GM19240 (cell line): ENCODE measurements at regions not wholly inside any gene's neighbourhood (a gene's known extent, or its start where the extent isn't known, plus 50 kb on each side); places are given as distances from the start of the nearest gene placed in this dataset.
"Not testable (repeated sequence)": the region's sequence is repeated elsewhere in the genome, so short reads cannot be mapped to it uniquely, and the experiment has no call there.

ENCODE experiments used
- DNase-seq: peaks from one replicate; pipeline ENCODE4 v3.0.0; 2011; ENCODE audit warnings: low spot score; ENCODE audit not compliant: insufficient read length

DNA sequence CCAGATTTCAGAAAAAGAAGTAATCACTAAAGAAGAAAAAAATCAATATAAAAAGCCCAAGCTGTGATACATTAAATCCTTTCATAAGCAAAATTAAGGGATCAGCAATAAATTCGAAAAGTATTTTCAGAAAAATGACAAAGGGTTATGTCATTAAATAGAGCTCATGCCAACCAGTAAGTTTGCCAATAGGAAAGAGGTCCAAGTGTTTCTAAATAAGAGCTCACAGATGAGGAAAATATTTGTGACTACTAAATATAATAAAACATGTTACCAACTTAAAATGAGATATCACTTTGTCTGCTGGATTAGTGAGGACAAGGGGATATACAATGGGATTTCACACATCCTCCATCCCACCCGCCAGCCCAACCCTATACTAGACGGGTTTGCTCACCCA is 140.3 kb upstream of the EYA4 start:
- no peak for DNase-seq

DNA sequence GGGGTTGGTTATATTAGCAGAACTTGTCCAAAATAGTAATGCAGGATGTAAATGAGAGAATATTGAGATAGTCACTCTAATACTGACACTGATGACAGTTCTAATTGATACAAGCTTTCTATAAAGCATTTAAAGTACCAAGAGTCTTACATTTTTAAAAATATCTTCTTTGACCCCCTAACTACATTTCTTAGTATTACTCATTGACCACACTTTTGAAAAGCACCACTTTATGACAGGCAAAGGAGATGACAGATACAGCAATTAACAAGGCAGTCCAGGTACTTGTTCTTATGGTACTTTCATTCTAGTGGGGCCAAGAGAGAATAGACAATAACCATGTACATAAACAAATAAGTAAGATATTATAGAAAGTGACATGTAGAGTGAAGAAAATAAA is 139.4 kb upstream of the EYA4 start:
- DNase-seq, result no peak

DNA sequence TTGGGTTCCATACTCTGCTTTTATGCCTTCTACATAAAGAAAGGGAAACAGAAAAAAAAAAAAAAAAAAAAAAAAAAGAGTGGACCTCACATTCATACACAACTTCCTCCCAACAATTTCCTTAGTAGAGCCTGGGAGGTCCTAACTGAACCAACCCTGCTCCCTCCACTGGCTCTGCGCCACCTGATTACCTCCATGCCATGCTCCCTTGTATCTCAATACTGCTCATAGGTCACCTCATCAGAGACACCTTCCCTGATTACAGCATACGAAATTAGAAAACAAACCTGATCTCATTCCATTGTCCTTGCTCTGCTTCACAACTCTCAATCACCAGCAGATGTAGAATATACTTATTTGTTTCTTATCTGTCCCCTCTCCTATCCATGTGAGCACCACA is 134.2 kb upstream of the EYA4 start:
- DNase-seq, result no peak

DNA sequence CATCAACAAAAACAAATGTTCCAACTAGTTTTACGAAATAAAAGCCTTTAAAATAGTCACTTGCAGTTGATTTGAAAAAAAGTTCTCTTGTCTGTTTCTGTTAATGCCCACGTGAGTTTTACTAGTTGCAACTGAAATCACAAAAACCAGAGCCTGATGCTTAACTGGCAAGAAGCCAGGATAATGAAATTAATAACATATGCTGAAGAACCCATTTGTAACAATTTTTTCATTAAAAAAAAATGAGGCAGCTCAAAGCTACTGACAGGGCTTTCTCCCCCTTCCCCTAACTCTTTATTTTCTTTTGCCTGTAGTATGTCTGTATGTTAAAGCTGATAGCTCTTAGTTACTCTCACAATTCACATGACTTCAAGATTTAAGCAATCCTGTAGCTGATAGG is 132.7 kb upstream of the EYA4 start:
- DNase-seq, result no peak

DNA sequence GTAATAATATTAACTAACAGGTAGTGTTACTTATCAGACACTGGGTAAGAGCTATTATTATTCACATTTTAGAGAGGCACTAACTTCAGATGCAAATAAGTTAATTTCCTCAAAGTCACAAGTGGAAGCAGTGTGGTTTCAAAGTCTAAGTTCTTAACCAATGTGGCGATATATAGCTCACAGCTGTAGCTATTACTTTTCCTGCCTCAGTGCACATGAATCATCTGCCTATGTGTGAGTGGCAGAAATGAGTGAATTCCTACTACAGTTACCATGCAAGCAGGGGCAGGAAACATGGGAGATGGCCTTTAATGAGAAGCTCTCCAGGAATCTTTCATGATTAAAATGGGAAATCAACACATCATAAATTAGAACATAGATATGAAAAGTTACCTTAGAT is 126.2 kb upstream of the EYA4 start:
- no peak for DNase-seq

DNA sequence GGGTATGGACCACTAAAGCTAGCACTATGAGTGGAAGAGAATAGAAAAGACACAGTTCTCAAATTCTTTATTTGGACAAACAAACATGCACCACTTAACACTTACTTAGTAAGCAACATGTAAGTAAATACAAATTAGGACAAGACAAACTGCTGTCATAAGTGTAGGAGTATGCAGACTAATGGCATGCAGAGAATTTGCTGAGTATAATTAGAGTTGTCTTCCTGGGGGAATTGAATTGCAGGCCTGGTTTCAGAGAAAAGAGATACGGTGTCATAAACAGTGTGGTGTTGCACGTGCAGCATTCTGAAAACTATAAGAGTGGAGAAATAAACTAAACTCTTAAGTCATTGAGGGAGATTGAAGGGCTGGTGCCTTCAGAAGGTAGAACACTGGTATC is 125.2 kb upstream of the EYA4 start:
- DNase-seq, result no peak

DNA sequence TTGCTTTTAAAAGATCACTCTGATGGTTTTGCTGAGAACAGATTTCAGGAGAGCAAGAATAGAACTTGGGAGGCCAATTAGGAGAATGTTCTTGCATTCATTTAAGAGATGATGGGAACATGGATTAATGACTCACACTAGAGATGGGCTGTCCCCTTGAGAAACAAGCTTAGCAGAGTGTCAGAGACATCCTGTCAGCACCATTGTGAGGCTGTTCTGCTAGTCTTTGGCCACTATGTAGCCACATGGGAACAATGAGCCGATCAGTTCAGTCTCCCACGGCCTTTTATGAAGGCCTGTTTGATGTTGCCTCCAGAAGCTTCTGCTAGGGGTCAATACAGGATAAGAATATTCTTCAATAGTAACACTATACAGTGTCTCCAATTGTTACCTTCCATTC is 113.0 kb upstream of the EYA4 start:
- DNase-seq, result no peak

DNA sequence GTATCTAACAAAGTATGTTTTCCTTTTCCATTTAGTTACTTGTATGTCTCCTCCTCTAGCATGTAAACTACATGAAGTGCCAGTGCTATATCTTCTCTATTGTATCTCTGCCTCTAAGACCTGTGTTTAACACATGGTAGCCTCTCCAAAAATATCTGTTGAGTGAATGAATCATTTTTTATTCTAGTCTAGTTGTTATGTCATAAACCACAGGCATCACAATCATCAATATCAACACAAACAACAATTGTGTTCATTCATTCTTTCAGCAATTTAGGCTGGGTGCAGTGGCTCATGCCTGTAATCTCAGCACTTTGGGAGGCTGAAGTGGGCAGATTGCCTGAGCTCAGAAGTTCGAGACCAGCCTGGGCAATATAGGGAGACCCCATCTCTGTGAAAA is 111.6 kb upstream of the EYA4 start:
- DNase-seq, result no peak

DNA sequence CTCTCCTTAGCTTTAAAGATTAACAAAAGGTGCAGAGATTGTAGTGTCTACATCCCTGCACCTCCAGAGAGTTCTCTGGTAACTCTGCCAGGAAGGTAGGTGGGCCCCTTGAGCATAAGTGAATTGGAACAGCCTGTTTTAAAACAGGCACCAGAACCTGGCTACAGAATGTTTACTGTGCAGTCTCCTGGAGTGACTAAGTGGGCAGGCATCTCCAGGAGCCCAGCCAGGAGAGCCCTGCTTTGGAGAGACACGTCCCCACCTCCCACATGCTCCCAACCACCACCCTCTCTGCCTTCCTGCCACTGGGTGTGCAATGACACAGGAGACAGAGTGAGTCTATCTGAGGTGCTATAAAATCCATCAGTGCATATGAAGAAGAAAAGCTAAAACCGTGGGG is 110.3 kb upstream of the EYA4 start:
- DNase-seq, result no peak

DNA sequence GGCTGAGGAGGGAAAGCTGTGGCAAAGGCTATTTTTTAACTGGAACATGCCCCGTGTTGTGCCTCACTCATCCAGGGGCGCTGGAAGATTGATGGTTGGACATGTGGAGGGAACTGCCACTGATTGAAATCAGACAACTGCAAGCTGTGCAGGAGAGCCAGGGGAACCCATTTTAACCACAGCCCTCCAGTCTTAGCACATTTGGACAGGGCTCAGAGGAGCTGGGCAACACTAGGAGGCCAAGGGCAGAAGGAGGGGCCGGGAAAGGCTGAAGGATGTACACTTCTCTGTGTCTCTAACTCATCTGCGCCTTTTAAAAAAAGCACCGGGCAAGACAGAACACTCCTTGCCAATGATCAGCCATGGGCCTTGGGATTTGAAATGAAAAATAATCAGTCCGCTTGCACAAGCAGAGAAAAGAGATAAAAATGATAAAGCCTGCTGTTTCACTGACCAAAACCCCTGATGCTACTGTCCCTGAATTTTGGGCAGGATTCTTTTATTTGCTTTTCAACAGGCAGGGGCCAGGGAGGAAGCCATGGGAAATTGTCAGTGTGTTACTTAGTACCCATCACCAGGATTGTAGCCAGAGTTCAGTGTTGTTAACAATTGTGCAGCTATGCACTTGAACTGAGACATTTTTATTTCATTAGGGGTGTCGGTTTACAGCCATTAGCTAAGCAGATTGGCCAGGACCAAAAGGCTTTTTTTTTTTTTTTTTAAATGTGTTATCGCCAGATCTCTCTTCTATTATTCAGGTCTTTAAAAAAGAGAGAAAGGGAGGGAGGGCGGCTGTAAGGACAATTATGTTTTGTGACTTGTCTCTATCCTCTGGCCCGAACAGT is 109.3 kb upstream of the EYA4 start:
- no peak for DNase-seq

DNA sequence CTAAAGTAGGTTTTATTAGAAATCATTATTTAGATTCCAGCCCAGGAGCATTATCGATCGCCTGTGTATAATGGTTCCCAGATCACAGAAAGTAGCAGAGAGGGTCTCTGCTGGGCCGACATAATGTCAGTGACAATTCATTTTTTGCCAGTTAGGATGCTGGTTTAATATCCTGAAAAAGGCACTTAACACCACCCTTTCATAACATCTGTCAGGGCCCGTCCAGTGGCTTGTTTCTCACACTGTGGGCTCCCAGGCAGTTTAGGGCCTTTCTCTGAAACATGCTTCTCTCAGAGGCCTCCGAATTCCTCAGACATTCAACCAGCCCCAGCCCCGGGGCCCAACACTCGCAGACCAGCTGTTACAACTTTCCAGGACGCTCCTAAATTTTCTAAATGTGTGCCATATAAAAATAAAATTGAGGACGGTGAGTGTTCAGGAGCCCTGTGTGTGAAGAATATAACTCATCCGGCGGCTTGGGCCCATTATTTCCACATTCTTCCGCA is 108.6 kb upstream of the EYA4 start:
- no peak for DNase-seq

DNA sequence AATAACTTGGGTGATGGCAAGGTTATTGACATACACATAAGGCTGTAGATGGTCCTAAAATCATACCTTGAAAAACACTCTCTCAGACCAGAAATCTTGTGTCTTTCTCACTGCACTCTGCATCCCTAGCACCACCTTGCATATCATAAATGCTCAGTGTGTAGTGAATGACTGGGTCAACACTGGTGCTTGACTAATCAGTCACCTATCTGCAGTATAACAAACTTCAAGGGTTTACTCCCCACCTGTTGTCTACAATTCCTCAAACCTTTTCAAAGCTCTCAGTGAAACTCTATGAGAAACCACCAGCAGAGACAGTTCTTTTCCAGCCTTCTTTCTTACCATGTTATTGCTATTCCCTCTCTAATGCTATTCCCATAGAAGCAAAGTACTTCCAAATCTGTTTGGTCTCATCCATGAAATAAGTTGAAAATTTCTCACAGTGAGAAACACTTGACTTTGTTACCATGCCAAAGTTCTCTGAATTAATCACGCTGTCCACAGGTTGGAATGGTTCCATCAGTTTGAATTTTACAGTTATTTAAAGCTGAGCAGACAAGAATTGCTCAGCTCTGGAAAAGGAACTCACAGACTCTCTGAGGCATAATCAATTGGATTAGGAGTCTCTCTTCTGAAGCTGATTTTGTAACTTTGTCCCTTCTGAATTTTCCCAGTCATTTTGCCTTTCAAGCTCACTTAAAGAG is 104.8 kb upstream of the EYA4 start:
- no peak for DNase-seq

DNA sequence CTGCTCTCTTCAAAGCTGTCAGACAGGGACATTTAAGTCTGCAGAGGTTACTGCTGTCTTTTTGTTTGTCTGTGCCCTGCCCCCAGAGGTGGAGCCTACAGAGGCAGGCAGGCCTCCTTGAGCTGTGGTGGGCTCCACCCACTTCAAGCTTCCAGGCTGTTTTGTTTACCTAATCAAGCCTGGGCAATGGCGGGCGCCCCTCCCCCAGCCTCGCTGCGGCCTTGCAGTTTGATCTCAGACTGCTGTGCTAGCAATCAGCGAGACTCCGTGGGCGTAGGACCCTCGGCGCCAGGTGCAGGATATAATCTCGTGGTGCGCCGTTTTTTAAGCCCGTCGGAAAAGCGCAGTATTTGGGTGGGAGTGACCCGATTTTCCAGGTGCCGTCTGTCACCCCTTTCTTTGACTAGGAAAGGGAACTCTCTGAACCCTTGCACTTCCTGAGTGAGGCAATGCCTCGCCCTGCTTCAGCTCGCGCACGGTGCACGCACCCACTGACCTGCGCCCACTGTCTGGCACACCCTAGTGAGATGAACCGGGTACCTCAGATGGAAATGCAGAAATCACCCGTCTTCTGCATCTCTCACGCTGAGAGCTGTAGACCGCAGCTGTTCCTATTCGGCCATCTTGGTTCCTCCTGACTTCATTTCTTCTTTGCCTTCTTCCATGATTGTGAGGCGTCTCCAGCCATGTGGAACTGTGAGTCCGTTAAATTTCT is 93.5 kb upstream of the EYA4 start:
- DNase-seq, result not testable (repeated sequence)

DNA sequence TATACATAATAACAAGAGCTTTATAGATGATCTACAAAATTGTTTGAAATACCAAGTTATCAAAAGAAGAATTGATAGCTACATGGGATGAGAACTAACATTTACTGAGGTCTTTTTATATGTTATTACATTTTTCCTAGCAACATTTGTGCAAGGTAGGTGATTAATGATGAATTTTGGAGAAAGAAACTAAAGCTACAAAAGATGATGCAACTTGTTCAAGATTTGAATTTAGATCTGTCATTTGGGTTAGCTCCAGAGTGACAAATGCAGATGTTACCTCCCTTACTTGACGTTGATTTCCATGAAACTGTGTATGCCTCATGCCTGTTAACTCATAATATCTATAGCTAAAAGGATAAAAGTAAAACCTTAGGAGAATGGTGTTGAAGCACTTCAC is 84.5 kb upstream of the EYA4 start:
- DNase-seq, result no peak

DNA sequence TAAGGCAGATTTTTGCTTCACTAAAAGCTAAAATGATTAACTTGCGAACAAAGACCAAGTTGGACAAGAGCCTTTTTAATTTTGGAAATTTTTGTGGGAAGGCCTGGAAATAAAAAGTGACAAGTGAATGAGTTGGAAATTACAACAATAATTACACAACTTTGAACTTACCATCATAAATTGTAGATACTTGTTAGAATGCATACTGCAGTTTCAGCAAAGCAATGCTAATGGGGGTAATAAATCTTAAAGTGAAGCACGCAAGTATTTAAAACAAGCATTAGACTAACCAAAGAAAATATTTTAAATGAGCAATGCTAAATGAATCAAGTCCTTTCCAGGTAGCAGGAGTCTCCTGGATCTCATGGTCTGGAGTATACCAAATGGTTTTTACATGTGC is 83.2 kb upstream of the EYA4 start:
- DNase-seq, result no peak

DNA sequence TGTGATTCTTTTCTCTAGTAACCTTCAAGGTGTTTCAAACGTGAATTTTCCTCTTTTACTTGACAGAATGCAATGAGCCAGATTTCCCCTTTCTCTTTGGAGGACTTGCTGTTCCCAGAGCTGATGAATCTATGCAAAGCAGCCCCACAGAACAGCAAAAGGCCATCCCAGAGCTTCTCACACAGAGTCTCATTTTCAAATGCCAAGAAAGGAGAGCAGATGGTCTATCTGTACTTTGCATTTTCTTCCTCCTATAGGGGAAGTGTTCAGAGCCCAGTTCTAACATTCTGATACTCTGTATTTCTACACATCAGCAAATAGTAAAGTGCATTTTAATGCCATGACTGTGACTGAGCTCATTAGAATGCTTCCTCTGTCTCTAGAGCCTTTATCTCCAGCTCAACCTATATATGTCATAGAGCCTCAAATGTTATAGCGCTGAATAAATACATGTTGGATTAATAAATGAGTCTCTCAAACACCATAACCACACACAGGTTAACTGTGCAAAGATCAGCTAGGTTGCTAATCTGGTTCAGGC is 81.8 kb upstream of the EYA4 start:
- DNase-seq, result no peak

DNA sequence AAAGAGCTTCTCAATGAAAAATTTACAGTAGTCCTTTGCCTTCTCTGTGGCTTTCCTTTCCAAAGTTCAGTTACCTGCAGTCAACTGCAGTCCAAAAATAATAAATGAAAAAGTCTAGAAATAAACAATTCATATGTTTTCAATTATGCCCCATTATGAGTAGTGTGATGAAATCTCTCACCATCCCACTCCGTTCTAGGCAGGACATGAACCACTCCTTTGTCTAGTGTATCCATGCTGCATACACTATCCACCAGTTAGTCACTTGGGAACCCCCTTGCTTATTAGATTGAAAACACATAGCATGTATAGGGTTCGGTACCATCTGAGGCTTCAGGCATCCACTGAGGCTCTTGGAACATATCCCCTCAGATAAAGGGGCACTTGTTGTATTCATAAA is 80.6 kb upstream of the EYA4 start:
- DNase-seq, result no peak

DNA sequence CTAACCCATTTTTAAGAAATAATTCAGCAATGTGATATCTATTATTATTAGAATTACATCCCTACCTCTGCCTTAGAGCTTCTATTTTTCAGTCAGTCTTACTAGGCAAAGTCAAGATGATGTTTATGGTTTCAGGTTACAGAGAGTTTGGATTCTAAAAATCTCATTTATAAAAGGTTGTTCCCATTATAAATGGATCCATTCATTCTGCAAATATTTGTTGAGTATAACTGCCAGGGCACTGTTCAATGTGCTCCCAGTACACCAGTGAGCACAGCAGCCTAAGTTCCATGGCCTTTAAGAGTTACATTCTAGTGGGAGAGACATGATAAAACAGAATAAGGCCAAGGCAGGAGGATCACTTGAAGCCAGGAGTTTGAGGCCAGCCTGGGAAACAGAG is 75.9 kb upstream of the EYA4 start:
- DNase-seq, result no peak

DNA sequence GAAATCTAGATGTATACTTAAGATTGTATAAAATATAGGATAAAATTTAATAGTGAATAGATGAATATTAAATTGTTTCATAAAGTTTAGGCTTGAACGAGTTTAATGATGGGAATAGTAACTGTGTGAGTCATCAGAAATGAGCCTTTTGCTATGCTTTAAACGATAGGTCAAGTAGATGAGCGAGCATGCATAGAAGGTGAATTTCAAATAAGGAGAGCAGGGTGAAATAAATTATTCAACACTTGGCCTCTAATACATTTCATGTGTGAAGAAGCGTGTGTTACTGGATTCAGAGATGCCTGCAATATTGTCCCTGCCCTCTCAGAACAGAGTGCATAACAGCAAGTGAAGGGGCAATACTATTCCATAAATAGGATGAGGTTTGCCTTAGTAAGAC is 74.4 kb upstream of the EYA4 start:
- no peak for DNase-seq

DNA sequence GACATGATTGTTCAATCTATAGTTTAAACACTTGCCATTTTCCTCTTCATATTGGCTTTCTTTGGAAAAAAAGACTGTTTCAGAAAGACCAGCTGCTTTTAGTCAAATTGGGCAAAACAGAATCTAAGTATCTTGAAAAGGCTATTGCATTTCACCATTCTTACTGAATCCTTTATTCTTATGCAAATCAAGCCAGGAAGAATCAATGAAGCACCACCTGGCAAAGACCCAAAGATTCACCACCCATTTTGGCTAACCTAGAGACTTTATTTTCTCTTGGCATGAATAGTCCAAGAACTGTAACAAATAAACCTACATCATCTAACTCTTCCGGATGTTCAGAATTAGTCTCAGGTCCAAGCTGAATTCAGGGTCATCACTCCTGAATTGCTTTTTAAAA is 71.3 kb upstream of the EYA4 start:
- DNase-seq, result no peak

DNA sequence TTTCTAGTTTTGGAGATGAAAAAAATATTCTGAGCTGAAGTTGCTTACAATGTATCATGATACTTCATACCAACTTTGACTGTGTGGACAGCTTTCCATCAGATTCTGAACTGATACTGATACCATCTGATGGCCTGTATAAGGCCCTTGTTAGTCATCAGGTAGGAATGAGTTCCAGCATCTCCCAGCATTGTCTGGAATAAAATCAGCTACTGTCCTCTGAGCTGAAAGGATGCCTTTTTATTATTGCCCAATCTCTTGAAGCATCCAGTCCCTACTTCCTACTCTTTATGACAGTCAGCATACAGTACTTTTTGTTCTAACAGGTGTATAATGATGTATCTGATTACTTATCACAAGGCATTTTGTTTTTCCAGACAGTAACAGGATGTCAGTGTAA is 70.6 kb upstream of the EYA4 start:
- DNase-seq, result no peak

DNA sequence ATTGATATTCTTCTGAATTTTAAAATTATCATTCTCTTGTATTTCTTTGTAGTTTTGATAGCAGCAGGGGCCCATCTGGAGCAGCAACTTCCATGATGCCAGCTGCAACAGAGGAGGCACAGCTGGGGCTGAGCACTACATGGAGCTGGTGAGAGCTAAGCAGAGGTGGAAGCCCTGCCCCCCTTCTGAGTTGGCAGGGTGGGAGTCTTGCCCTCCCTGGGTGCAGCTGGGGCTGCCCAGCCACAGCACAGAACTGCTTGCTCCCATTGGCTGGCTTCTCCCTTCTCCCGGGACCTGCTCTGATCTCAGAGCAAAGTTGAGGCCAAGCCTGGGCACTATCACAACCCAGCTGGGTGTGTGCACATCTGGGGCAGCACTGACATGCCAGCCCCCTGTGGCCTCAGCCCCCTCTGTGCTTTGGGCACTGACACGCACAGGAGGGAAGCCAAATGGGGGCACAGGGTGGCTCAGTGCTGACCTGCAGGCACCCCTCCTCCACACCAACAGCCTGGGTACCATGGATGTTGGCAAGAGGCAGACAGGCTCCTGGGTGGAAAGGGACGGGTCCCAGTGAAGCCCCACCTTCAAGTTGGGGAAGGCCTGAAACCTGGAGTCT is 69.1 kb upstream of the EYA4 start:
- DNase-seq, result no peak
